ENCODE measurements at regions not wholly inside any gene's neighbourhood (a gene's known extent, or its start where the extent isn't known, plus 50 kb on each side); places are given as distances from the start of the nearest gene placed in this dataset.
"Not testable (repeated sequence)": the region's sequence is repeated elsewhere in the genome, so short reads cannot be mapped to it uniquely, and the experiment has no call there.

DNA sequence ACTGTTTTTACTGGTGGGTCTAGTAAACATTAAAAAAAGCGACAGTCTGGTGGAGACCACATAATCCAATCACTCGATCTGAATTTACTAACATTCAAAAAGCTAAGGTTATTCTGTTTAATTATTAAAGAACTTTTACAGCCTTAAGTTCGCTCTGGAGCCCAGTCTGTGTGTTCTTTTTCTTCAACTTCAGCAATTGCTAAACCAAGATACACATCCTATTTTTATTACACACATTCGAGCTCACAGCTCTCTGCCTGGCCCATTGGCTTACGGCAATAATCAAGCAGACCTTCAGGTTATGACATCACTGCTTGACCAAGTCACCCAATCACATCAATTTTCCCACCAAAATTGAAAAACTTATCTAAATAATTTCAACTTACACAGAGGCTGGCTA lies 57.4 kb upstream of the PRSS16 start:
- no peak for DNase-seq (ENCODE audit: low read depth in 2 of 2)

- not testable (repeated sequence) for DNase-seq (ENCODE audit: low read depth in 2 of 2)
These were observed 53.0 kb upstream of the PRSS16 start for GRCh38 chr6:27194453-27194852.

DNA sequence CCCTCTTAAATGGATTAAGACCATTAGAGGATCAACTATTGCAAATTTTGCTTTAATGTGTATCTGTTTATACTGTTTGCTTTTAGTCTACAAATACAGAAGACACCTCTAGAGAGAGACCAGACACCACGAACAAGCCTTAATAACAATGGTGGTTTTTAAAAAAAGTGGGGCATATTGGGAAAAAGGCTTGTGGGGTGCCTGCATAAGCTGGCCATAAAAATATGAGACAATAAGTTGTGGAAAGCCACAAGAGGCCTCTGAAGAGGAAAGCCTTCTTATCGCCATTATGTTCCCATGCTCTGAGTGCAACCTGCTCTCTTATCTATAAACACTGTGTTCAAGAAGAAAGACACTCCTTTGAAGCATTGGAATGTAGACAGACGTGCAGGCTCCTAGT lies 52.0 kb upstream of the PRSS16 start:
- DNase-seq (ENCODE audit: low read depth in 2 of 2): not testable (repeated sequence)
